Stimulated activated CD4-positive, alpha-beta T cell treated with anti-CD3 and anti-CD28 coated beads, Interleukin-4, amount 100 ng/mL, for 1 hour (primary cell): ENCODE measurements at regions not wholly inside any gene's neighbourhood (a gene's known extent, or its start where the extent isn't known, plus 50 kb on each side); places are given as distances from the start of the nearest gene placed in this dataset.
"Not testable (repeated sequence)": the region's sequence is repeated elsewhere in the genome, so short reads cannot be mapped to it uniquely, and the experiment has no call there.

Experiments used
- DNase-seq: peaks from one replicate; pipeline ENCODE4 v3.0.0-alpha.2; 2020

GRCh38 chr13:43946281-43946680 is 66.6 kb downstream of the LACC1 start:
- no peak for DNase-seq

DNA sequence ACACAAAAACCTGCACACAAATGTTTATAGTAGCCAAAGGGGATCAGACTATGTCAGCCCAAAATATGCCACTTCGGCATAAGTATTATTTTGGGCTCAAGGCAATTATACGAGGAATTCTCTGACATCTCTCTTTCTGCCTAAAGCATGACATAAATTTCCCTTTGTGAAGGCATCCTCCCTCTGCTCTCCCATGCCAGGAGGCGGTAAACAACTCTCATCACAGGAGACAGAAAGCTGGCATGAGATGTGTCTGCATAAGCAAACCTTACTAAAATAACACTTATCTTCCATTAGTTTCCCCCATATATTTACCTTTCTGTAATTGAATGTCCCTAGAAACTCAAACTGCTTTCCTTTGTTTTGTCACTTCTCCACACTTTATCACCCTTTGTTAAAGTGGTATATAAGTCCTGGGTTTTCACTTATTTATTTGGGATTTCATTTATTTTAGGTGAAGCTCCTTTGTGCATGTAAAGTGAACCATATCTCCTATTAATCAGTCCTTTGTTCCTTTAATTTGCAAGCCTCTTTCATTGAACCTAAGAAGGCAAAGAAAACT is 68.3 kb downstream of the LACC1 start:
- DNase-seq, result no peak

DNA sequence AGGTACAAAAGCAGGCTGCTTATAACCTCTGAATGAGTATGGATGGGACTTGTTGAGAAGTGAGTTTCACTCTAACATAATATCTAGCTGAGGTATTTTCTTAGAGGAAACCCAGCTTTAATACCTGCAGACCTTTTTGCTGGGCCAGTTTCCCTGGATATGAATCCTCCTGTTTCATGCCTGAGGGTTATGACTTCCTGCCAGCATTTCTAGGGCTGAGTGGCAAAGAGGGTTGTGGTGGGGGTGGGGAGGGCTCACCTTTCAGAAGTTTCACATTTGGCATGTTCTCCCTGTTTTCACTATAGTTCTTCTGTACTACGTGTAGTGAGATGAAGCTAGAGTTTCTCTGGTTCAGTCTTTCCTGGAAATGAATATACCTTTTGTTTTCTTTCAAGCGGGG is 73.7 kb downstream of the LACC1 start:
- no peak for DNase-seq

- DNase-seq, result not testable (repeated sequence)
Observed at GRCh38 chr13:43956975-43957374, 77.3 kb downstream of the LACC1 start.

- no peak for DNase-seq
Observed at GRCh38 chr13:43959291-43959690, 79.6 kb downstream of the LACC1 start.

GRCh38 chr13:43961909-43962308 is 82.2 kb downstream of the LACC1 start:
- no peak for DNase-seq

- DNase-seq, result no peak
Observed at GRCh38 chr13:43963726-43964125, 84.0 kb downstream of the LACC1 start.

DNA sequence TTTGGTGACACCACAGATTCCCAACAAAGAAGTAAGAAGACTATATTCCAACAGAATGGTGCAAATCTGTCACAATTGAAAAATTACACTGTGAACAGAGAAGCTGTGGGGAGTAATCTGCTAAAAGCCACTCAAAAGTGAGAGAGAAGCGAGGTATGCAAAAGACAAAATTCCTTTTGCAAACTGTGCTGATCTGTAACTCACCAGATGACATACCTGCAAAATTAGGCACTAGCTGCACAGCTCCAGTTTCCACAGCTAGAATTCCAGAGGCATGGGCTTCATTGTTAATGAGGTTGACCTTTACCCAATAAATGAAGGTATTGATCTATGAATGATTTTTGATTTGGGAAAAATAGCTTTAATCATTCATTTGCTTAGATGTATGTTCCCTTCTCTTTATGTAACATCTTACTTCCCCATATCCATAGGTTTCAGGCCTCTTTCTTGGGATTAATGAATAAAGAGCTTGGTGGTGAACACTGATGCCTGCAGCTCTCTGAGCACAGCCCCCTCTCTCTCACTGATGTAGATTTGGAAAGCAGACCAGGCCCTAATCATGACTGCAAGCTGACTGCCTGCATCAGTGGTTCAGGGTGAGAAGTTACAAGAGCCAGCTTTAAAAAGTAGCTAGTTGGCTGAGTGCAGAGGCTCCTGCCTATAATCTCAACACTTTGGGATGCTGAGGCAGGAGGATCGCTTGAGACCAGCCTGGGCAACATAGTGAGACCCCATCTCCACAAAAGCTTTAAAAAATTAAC is 85.2 kb downstream of the LACC1 start:
- DNase-seq, result no peak

GRCh38 chr13:43965459-43965845 is 85.7 kb downstream of the LACC1 start:
- DNase-seq, result no peak

- DNase-seq, result not testable (repeated sequence)
Observed at GRCh38 chr13:43968251-43968942, 88.7 kb downstream of the LACC1 start.

- DNase-seq, result not testable (repeated sequence)
Observed at GRCh38 chr13:43968943-43969690, 89.4 kb downstream of the LACC1 start.

- DNase-seq, result not testable (repeated sequence)
Observed at GRCh38 chr13:43969919-43970318, 90.2 kb downstream of the LACC1 start.

- DNase-seq, result not testable (repeated sequence)
Observed at GRCh38 chr13:43970520-43971242, 91.0 kb downstream of the LACC1 start.

DNA sequence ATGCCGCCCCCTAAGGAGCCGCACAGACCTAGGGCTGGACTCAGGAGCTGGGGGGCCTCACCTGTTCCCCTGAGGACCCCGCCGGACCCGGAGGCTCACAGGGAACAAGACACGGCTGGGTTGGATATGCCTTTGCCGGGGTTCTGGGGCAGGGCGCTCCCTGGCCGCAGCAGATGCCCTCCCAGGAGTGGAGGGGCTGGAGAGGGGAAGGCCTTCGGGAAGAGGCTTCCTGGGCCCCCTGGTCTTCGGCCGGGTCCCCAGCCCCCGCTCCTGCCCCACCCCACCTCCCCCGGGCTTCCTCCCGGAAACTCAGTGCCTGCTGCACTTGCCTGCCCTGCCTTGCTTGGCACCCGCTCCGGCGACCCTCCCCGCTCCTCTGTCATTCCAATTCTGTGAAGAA is 91.6 kb downstream of the LACC1 start:
- not testable (repeated sequence) for DNase-seq

DNA sequence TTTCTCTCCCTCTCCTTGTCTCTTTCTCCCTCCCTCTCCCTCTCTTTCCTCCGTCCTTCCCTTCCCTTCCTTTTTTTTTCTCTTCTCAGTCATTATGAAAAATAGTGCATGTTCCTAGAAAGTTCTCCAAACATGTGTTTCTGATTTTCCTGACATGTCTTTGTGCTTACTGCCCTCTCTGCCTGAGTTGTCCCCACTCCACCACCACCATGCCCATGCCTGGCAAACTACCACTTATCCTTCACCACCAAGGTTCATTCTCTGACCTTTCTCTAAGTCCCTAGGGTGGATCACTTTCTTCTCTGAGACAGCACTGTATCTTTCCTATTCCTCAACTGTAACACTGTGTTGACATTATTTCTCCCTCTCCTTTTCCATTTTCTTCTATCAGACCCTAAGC is 98.2 kb downstream of the LACC1 start:
- DNase-seq, result no peak

DNA sequence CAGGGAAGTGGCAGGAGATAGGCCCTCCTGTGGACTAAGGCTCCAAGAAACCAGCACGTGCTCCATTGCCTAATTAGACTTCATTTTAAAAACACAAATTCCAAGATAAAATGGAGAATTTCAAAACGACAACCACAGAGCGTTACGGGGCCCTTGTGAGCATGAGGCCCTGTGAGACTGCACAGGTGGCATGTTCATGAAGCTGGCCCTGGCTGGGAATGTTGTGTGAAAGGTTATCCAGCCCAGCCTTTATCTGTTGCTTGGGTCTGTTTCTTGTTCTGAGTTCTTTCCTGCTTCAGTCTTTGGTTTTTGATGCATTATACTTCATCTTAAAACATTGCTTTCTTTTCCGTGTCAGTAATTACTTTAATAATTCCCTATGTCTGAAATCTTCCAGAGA is 99.0 kb downstream of the LACC1 start:
- no peak for DNase-seq

DNA sequence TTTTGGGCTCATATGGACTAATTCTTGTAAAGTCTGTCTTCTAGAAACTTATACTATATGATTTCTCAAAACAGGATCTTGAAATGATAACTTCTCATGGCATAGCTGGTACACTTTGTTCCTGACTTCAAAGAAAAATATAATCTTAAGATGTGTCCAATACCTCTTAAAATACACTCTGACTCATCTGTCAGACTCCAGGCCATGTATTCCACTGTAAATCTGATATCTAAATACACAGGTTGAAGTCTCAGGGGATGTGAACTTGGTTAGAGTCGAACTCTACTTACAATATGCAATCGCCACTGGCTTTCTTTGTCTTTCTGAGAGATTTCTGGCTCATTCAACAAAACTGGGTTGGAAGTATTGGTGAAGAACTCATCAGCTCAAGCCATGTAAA is 99.8 kb downstream of the LACC1 start:
- DNase-seq, result no peak

GRCh38 chr13:43980587-43980986 is 100.9 kb downstream of the LACC1 start:
- DNase-seq, result no peak

- DNase-seq, result no peak
Observed at GRCh38 chr13:43981091-43981490, 101.4 kb downstream of the LACC1 start.

- DNase-seq, result no peak
Observed at GRCh38 chr13:43981512-43982301, 102.0 kb downstream of the LACC1 start.

DNA sequence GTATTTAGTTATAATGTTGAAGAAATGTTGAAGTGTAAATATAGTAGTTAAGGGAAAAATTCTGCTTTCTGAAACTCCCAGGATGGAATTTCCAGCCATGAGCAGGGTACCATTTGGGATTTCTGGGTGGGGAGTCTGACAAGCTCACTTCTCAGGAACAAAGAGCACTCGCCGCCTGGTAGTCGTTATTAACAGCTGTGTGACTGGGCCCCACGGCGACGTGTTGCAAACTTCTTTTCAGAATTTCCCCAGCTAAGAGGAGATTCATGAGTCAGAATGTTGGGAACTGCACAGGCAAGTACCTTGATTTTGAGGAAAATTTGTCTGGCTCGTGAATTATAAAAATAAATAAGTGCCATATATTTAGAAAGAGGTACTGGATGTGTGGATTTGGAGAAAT is 103.7 kb downstream of the LACC1 start:
- DNase-seq, result no peak

DNA sequence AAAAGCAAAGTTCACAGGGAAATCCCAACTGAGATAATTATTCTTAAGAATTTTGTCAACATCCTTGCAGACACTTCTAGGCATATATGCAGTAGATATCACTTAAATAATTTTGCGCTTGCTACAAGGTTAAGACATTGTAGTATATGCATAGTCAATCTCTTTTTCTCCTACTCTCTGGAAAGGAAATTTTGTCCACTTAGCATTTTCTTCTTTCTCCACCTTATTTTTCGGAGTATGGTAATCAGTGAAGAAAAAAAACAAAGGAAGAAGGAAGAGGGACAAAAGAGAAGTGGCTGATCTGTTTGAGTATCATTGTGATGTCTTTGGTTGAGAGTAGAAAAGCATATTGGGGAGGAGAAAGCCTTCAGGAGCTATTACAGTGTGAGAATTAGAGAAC is 104.6 kb downstream of the LACC1 start:
- DNase-seq, result no peak
